Peyer's patch (tissue), 4 donors: ENCODE measurements at regions not wholly inside any gene's neighbourhood (a gene's known extent, or its start where the extent isn't known, plus 50 kb on each side); places are given as distances from the start of the nearest gene placed in this dataset.

ENCODE experiments used
- CTCF ChIP-seq, 6 experiments: fragments of 450-650 bp in 4 of 6; fragments of 200-600 bp in 2 of 6; sonication (generic) in 1 of 6; IDR thresholded peaks; one replicate each; pipeline ENCODE4 v1.5.1; 2017 to 2019; ENCODE audit warnings: antibody characterized with exemption in 6 of 6, mild to moderate bottlenecking in 3 of 6, moderate library complexity in 1 of 6
- POLR2A ChIP-seq, 2 donors: fragments of 450-650 bp; IDR thresholded peaks; one replicate each; pipeline ENCODE4 v1.5.1; 2017; ENCODE audit warnings: antibody characterized with exemption in 2 of 2, mild to moderate bottlenecking in 2 of 2, moderate library complexity in 2 of 2

GRCh38 chr16:10323528-10323869 is 62.4 kb upstream of the ATF7IP2 start:
- TF ChIP-seq CTCF (IDR thresholded peaks at IDR 0.05) = no peak
- TF ChIP-seq POLR2A (IDR thresholded peaks at IDR 0.05) = no peak
